ENCODE measurements at regions not wholly inside any gene's neighbourhood (a gene's known extent, or its start where the extent isn't known, plus 50 kb on each side); places are given as distances from the start of the nearest gene placed in this dataset.

GRCh38 chrX:34879346-34879745 lies 63.2 kb upstream of the FAM47B start:
- Histone ChIP-seq H3K79me2 (ENCODE audit: control insufficient read depth, insufficient read depth, low read length) (no peaks in the 10 kb centered on the region), H3K4me2 (ENCODE audit: control insufficient read depth, extremely low read depth, insufficient read depth, low read depth, low read length) (no peak overlapping the region), H3K4me1 (ENCODE audit: control insufficient read depth, extremely low read depth, insufficient read depth, low read length) (peaks cover 16% of the 10 kb centered on the region), H3K9me1 (ENCODE audit: control insufficient read depth, extremely low read depth, insufficient read depth, low read length) (no peaks in the 10 kb centered on the region), H3K27me3 (ENCODE audit: control insufficient read depth, extremely low read depth, insufficient read depth, low read length) (no peaks in the 10 kb centered on the region), H3K27ac (ENCODE audit: control insufficient read depth, insufficient read depth, low read length) (no peak overlapping the region), H4K20me1 (ENCODE audit: control insufficient read depth, extremely low read depth, insufficient read depth, low read length) (no peaks in the 10 kb centered on the region), H2AFZ (ENCODE audit: control insufficient read depth, low read length) (no peak overlapping the region), H3K36me3 (ENCODE audit: control insufficient read depth in 2 of 2, extremely low read depth in 1 of 2, insufficient read depth in 2 of 2, low read length in 2 of 2) (no peaks in the 10 kb centered on the region), H3K9ac (ENCODE audit: control insufficient read depth, extremely low read depth, insufficient read depth, low read length) (no peak overlapping the region), H3K4me3 (ENCODE audit: control insufficient read depth in 2 of 3, extremely low read depth in 1 of 3, insufficient read depth in 2 of 3, low read depth in 1 of 3, low read length in 3 of 3) (no peak overlapping the region), H3K9me3 (ENCODE audit: control insufficient read depth, low read depth, low read length) (no peaks in the 10 kb centered on the region)
- dilution Hi-C loops (cut with MboI; ENCODE audit: extremely low pct_ligation_motif_present, low sequenced_read_pairs) = no loop called here
- no peak for FAIRE-seq
- no peak for DNase-seq (ENCODE audit: low read depth, low spot score)
- TF ChIP-seq CTCF (optimal IDR thresholded peaks at IDR 0.05 in 1 of 3, IDR thresholded peaks at IDR 0.05 in 1 of 3, conservative IDR thresholded peaks at IDR 0.05 in 1 of 3; ENCODE audit: extremely low read depth in 1 of 3, insufficient read depth in 2 of 3, low read length in 3 of 3) (no peak), EZH2 (IDR thresholded peaks at IDR 0.05; ENCODE audit: low read length) (no peak)

DNA sequence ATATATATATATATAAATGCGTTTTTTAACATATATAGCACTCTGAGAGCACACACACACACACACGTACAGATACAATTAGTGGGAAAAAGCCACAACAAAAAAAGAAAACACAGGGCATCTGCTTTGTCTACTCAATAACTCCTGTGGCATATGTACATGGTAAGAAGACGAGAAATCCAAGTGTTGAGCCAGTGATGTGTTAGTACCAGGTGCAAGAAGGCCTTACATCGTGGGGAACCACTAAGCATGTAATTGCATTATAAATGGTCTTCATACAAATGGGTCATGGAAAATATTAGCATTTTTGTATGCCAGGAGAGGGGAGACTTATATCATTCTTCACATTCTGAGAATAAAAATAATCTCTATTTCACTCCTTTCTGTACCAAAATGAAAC lies 62.7 kb upstream of the FAM47B start:
- Histone ChIP-seq H4K20me1 (ENCODE audit: control insufficient read depth, extremely low read depth, insufficient read depth, low read length) (no peaks in the 10 kb centered on the region), H3K27me3 (ENCODE audit: control insufficient read depth, extremely low read depth, insufficient read depth, low read length) (no peaks in the 10 kb centered on the region), H3K27ac (ENCODE audit: control insufficient read depth, insufficient read depth, low read length) (no peak overlapping the region), H3K4me1 (ENCODE audit: control insufficient read depth, extremely low read depth, insufficient read depth, low read length) (peaks cover 20% of the 10 kb centered on the region), H3K4me2 (ENCODE audit: control insufficient read depth, extremely low read depth, insufficient read depth, low read depth, low read length) (no peak overlapping the region), H2AFZ (ENCODE audit: control insufficient read depth, low read length) (no peak overlapping the region), H3K4me3 (ENCODE audit: control insufficient read depth in 2 of 3, extremely low read depth in 1 of 3, insufficient read depth in 2 of 3, low read depth in 1 of 3, low read length in 3 of 3) (no peak overlapping the region), H3K36me3 (ENCODE audit: control insufficient read depth in 2 of 2, extremely low read depth in 1 of 2, insufficient read depth in 2 of 2, low read length in 2 of 2) (no peaks in the 10 kb centered on the region), H3K9me1 (ENCODE audit: control insufficient read depth, extremely low read depth, insufficient read depth, low read length) (no peaks in the 10 kb centered on the region), H3K9me3 (ENCODE audit: control insufficient read depth, low read depth, low read length) (no peaks in the 10 kb centered on the region), H3K79me2 (ENCODE audit: control insufficient read depth, insufficient read depth, low read length) (no peaks in the 10 kb centered on the region), H3K9ac (ENCODE audit: control insufficient read depth, extremely low read depth, insufficient read depth, low read length) (no peak overlapping the region)
- DNase-seq (ENCODE audit: low read depth, low spot score) (no peak), FAIRE-seq (no peak)
- TF ChIP-seq EZH2 (IDR thresholded peaks at IDR 0.05; ENCODE audit: low read length) (no peak), CTCF (optimal IDR thresholded peaks at IDR 0.05 in 1 of 3, IDR thresholded peaks at IDR 0.05 in 1 of 3, conservative IDR thresholded peaks at IDR 0.05 in 1 of 3; ENCODE audit: extremely low read depth in 1 of 3, insufficient read depth in 2 of 3, low read length in 3 of 3) (no peak)
- dilution Hi-C loops (cut with MboI; ENCODE audit: extremely low pct_ligation_motif_present, low sequenced_read_pairs) = no loop called here
